ENCODE measurements at regions not wholly inside any gene's neighbourhood (a gene's known extent, or its start where the extent isn't known, plus 50 kb on each side); places are given as distances from the start of the nearest gene placed in this dataset.

DNA sequence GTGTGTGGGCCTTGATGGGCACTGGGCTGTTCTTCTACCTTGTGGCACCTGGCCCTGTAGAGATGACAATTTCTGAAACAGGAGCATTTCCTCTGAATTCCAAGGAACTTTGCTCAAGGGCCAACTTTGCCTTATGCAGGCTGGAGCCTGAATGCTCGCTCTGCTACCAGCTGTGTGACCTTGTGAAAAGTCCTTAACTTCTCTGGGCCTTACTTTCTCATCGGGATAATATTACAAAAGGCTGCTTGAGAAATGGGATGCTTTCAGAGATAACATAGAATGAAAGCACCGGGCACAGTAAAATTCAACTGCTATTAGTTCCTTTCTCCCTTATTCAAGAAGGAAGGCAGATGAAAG is 58.8 kb downstream of the GADD45G start:
- TF ChIP-seq POLR2A (IDR thresholded peaks at IDR 0.05): no peak
- TF ChIP-seq, protein P1, sequence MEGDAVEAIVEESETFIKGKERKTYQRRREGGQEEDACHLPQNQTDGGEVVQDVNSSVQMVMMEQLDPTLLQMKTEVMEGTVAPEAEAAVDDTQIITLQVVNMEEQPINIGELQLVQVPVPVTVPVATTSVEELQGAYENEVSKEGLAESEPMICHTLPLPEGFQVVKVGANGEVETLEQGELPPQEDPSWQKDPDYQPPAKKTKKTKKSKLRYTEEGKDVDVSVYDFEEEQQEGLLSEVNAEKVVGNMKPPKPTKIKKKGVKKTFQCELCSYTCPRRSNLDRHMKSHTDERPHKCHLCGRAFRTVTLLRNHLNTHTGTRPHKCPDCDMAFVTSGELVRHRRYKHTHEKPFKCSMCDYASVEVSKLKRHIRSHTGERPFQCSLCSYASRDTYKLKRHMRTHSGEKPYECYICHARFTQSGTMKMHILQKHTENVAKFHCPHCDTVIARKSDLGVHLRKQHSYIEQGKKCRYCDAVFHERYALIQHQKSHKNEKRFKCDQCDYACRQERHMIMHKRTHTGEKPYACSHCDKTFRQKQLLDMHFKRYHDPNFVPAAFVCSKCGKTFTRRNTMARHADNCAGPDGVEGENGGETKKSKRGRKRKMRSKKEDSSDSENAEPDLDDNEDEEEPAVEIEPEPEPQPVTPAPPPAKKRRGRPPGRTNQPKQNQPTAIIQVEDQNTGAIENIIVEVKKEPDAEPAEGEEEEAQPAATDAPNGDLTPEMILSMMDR (IDR thresholded peaks at IDR 0.05): no peak
- no peak for TF ChIP-seq POLR2AphosphoS5 (IDR thresholded peaks at IDR 0.05)
